Upper lobe of right lung (tissue), 1 donor: ENCODE measurements at regions not wholly inside any gene's neighbourhood (a gene's known extent, or its start where the extent isn't known, plus 50 kb on each side); places are given as distances from the start of the nearest gene placed in this dataset.

Experiments used
- ATAC-seq: fragments of 200-7000 bp; cut with Tn5 transposase; one replicate; pipeline ENCODE4 v1.9.1; 2020; ENCODE audit warnings: mild to moderate bottlenecking, moderate library complexity
- DNase-seq: peaks from one replicate; pipeline ENCODE4 v3.0.0-alpha.2; 2020
- H3K27ac ChIP-seq: fragments of 200-600 bp; one replicate; pipeline ENCODE4 v1.8.0; 2022
- H3K27me3 ChIP-seq: fragments of 200-600 bp; one replicate; pipeline ENCODE4 v1.8.0; 2022; ENCODE audit warnings: mild to moderate bottlenecking
- H3K36me3 ChIP-seq: fragments of 200-600 bp; one replicate; pipeline ENCODE4 v1.8.0; 2022
- H3K4me1 ChIP-seq: fragments of 200-600 bp; one replicate; pipeline ENCODE4 v1.8.0; 2022
- H3K4me3 ChIP-seq: fragments of 200-600 bp; one replicate; pipeline ENCODE4 v1.8.0; 2022; ENCODE audit warnings: mild to moderate bottlenecking
- H3K9me3 ChIP-seq: fragments of 200-600 bp; one replicate; pipeline ENCODE4 v1.8.0; 2022
- CTCF ChIP-seq: fragments of 200-600 bp; IDR thresholded peaks from one replicate; pipeline ENCODE4 v1.8.0; 2022; ENCODE audit warnings: antibody characterized with exemption
- intact Hi-C: fragments of 100-400 bp; cut with DNase I; formaldehyde crosslinking; loops from one replicate; pipeline ENCODE4 v1.11.0; 2022
- donor health status: DM: no; HTN: yes; CAD: no; lungs with severe emphysema.

GRCh38 chr6:1144842-1145767, 166.8 kb upstream of the FOXQ1 start:
- TF ChIP-seq CTCF, result no peak
- H3K27me3 ChIP-seq, result no peaks in the 10 kb centered on the region
- H3K4me3 ChIP-seq, result no peak overlapping the region
- H3K36me3 ChIP-seq, result no peaks in the 10 kb centered on the region
- ATAC-seq (no peak), DNase-seq (no peak)
- intact Hi-C loops, result no loop called here
- no peak overlapping the region for H3K27ac ChIP-seq
- no peaks in the 10 kb centered on the region for H3K9me3 ChIP-seq
- no peaks in the 10 kb centered on the region for H3K4me1 ChIP-seq

GRCh38 chr6:1143655-1144054, 168.2 kb upstream of the FOXQ1 start:
- ATAC-seq (no peak), DNase-seq (no peak)
- no peak overlapping the region for H3K27ac ChIP-seq
- H3K4me3 ChIP-seq, result no peak overlapping the region
- intact Hi-C loops, result no loop called here
- no peaks in the 10 kb centered on the region for H3K27me3 ChIP-seq
- no peaks in the 10 kb centered on the region for H3K36me3 ChIP-seq
- no peaks in the 10 kb centered on the region for H3K4me1 ChIP-seq
- no peak for TF ChIP-seq CTCF
- H3K9me3 ChIP-seq, result no peaks in the 10 kb centered on the region

GRCh38 chr6:1139155-1139890, 172.6 kb upstream of the FOXQ1 start:
- H3K27ac ChIP-seq, result no peak overlapping the region
- H3K4me3 ChIP-seq, result no peak overlapping the region
- no peak for TF ChIP-seq CTCF
- H3K36me3 ChIP-seq, result no peaks in the 10 kb centered on the region
- DNase-seq, result no peak
- intact Hi-C loops, result no loop called here
- H3K9me3 ChIP-seq, result no peaks in the 10 kb centered on the region
- peaks cover 4% of the 10 kb centered on the region for H3K4me1 ChIP-seq
- ATAC-seq, result no peak
- H3K27me3 ChIP-seq, result no peaks in the 10 kb centered on the region

- Histone ChIP-seq H3K27ac (no peak overlapping the region), H3K4me3 (no peak overlapping the region), H3K36me3 (no peaks in the 10 kb centered on the region), H3K4me1 (peaks cover 4% of the 10 kb centered on the region), H3K27me3 (no peaks in the 10 kb centered on the region), H3K9me3 (no peaks in the 10 kb centered on the region)
- TF ChIP-seq CTCF, result no peak
- no peak for ATAC-seq
- no peak for DNase-seq
- intact Hi-C loops, result no loop called here
Observed at GRCh38 chr6:1137849-1138248, 174.0 kb upstream of the FOXQ1 start.

- H3K27ac ChIP-seq, result no peak overlapping the region
- no peaks in the 10 kb centered on the region for H3K9me3 ChIP-seq
- intact Hi-C loops, result no loop called here
- TF ChIP-seq CTCF, result no peak
- ATAC-seq (no peak), DNase-seq (no peak)
- no peaks in the 10 kb centered on the region for H3K27me3 ChIP-seq
- H3K4me1 ChIP-seq, result peaks cover 4% of the 10 kb centered on the region
- H3K4me3 ChIP-seq, result no peak overlapping the region
- no peaks in the 10 kb centered on the region for H3K36me3 ChIP-seq
Observed at GRCh38 chr6:1136827-1137226, 175.1 kb upstream of the FOXQ1 start.
